Activated CD4-positive, alpha-beta T cell treated with anti-CD3 and anti-CD28 coated beads, Interleukin-2, amount 50 U/mL, for 24 hours (primary cell): ENCODE measurements at regions not wholly inside any gene's neighbourhood (a gene's known extent, or its start where the extent isn't known, plus 50 kb on each side); places are given as distances from the start of the nearest gene placed in this dataset.

Source experiments
- DNase-seq, 2 donors: peaks; one replicate each; pipeline ENCODE4 v3.0.0-alpha.2; 2020; ENCODE audit warnings: low read depth in 1 of 2, low spot score in 1 of 2

GRCh38 chr9:38315085-38315595 is 77.4 kb upstream of the ALDH1B1 start:
- DNase-seq, result no peak

GRCh38 chr9:38313421-38313820 is 79.1 kb upstream of the ALDH1B1 start:
- DNase-seq, result no peak

- DNase-seq, result no peak
Measured at GRCh38 chr9:38312406-38312805, 80.1 kb upstream of the ALDH1B1 start.

GRCh38 chr9:38311382-38312270 is 80.9 kb upstream of the ALDH1B1 start:
- no peak for DNase-seq

- DNase-seq, result no peak
Measured at GRCh38 chr9:38309324-38310195, 82.9 kb upstream of the ALDH1B1 start.

GRCh38 chr9:38308136-38308535 is 84.4 kb upstream of the ALDH1B1 start:
- no peak for DNase-seq

- no peak for DNase-seq
Measured at GRCh38 chr9:38306899-38307298, 85.6 kb upstream of the ALDH1B1 start.

GRCh38 chr9:38305582-38305981 is 86.9 kb upstream of the ALDH1B1 start:
- DNase-seq, result no peak

- no peak for DNase-seq
Measured at GRCh38 chr9:38301376-38302106, 91.0 kb upstream of the ALDH1B1 start.

GRCh38 chr9:38299856-38300255 is 92.6 kb upstream of the ALDH1B1 start:
- DNase-seq, result no peak

- no peak for DNase-seq
Measured at GRCh38 chr9:38298904-38299303, 93.6 kb upstream of the ALDH1B1 start.

- DNase-seq, result no peak
Measured at GRCh38 chr9:38298503-38298902, 94.0 kb upstream of the ALDH1B1 start.

GRCh38 chr9:38296807-38297206 is 95.7 kb upstream of the ALDH1B1 start:
- no peak for DNase-seq

- no peak for DNase-seq
Measured at GRCh38 chr9:38295764-38296163, 96.7 kb upstream of the ALDH1B1 start.

GRCh38 chr9:38294220-38294960 is 98.1 kb upstream of the ALDH1B1 start:
- DNase-seq, result no peak

- DNase-seq, result no peak
Measured at GRCh38 chr9:38293022-38293421, 99.5 kb upstream of the ALDH1B1 start.

GRCh38 chr9:38292480-38292879 is 100.0 kb upstream of the ALDH1B1 start:
- no peak for DNase-seq

GRCh38 chr9:38289866-38290245 is 102.6 kb upstream of the ALDH1B1 start:
- no peak for DNase-seq

GRCh38 chr9:38289236-38289865 is 103.2 kb upstream of the ALDH1B1 start:
- DNase-seq, result no peak

GRCh38 chr9:38288502-38288901 is 104.0 kb upstream of the ALDH1B1 start:
- DNase-seq, result no peak
